GM19438 (cell line): ENCODE measurements at regions not wholly inside any gene's neighbourhood (a gene's known extent, or its start where the extent isn't known, plus 50 kb on each side); places are given as distances from the start of the nearest gene placed in this dataset.
"Not testable (repeated sequence)": the region's sequence is repeated elsewhere in the genome, so short reads cannot be mapped to it uniquely, and the experiment has no call there.

Experiments
- ATAC-seq: cut with Tn5 transposase; IDR thresholded peaks from one replicate; pipeline ENCODE4 v1.9.1; 2021; ENCODE audit warnings: low read depth; ENCODE audit not compliant: unreplicated experiment

DNA sequence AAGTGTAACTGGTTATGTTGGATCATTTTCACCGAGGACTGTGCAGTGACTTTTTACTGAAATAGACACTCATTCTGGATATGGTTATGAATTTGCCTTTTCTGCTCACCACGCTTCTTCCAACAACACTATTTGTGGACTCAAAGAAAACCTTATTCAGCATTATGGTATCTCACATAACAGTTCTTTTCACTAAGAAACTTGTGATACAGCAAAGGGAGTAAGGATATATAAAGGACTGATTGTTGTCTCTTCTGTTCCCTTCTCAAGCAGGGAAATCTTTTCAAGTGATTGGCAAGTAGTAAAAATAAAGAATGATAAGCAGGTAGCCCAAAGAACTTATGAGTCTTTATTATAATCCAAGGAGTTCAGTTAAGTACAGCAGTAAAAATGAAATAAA is 131.5 kb upstream of the SV2C start:
- ATAC-seq = no peak

DNA sequence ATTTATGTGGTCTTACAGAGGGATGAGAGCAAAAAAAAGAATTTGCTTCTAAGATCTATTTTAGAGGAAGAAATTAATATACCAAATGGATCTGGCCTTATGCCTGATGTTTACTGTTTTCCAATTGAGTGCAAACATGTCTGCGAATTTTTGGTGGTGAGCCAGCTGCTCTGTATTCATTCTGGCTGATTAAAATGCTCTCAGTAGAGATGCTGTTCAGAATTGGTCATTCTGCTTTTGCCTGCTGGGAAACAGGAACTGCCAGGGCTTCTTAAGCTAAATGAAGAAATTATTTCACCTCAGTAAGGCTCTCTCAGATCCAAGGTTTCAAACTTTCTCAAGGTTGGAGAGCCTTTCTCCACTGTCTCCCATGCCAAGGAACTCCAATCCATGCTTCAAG is 132.0 kb upstream of the SV2C start:
- no peak for ATAC-seq

DNA sequence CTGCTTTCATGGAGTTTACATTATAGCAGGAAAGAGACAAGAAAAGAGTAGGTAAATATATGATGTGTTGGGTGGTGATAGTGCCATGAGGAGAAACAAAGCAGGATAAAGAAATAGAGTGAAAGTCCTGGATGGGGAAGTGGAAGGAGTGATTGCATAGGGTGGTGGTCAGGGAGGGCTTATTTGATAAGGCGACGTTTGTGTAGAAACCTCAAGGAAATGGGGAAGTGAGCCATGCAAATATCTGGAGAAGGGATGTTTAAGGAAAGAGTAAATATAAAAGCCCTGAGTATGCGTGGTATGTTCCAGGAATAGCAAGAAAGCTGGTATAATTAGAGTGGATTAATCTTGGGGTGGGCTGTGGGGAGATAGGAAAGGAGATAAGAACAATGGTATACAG is 134.7 kb upstream of the SV2C start:
- no peak for ATAC-seq

DNA sequence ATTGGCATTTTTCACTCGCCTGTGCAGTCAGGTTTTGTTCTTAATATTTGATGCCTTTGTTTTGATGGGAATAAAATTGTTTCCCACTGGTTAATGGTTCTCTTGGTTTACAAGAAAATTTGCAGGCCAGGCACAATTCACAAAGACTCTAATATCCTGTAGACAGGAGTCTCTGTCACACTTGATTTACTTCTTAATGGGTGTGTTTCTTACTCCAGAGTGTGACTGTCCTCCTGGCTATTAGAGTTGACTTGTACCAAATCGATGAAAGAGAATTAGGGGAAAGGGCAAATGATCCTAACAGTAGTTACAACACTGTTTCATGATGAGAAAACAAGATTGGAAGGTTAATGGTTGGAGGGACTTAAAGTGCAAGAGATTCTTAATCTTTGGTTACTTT is 142.8 kb upstream of the SV2C start:
- ATAC-seq = no peak

DNA sequence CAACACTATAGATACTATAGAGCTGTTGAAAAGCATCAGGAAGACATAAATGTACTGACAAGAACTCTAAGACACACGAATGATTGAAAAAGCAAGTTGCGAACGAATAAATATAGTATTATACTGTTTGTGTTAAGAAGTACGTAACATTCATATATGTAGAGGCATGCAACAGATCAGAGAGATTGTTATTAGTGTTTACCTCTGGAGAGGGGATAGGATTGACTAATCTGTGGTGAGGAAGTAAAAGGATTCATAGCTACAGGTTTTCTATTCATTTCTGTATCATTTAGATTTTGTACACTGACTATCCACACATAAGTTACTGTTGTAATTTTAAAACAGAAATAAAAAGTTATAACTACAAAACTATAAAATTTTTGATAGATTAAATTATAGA is 147.6 kb upstream of the SV2C start:
- ATAC-seq = no peak

DNA sequence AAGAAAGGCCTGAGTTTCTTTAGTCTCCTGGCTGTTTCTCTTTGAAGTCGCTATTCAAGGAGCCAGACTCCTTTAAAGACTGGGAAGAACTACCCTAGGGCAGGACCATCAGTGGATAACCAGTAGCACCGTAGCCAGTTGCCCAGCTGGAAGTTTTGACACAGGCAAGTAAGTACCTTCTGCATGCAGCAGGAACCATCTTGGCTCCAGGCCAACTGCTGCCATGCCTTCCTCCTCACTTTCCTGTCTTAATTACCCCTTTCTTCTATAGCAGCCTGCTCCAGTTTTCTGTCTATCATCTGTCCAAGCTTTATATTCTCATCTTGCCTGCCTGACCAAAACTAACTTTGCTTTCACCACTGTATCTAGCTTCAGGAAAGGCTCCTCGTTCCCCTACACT is 149.7 kb upstream of the SV2C start:
- no peak for ATAC-seq

DNA sequence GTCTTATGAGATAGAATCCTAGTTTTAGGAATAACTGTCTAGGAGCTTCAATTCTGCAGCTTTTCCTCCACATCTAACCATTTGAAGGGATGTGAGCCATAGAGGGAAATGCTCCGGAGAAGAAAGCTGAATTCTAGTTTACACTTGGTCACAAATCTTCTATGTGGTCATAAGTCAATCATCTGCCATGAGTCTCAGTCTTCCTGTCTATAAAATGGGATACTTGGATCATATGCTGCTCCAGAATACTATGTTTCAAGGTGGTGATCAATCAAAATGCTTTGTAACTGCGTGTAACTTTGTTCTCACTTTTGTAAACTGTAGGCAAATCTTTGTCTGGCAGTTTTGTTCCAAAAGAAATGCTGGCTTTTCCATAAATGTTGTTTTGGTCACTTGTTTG is 152.0 kb upstream of the SV2C start:
- no peak for ATAC-seq

DNA sequence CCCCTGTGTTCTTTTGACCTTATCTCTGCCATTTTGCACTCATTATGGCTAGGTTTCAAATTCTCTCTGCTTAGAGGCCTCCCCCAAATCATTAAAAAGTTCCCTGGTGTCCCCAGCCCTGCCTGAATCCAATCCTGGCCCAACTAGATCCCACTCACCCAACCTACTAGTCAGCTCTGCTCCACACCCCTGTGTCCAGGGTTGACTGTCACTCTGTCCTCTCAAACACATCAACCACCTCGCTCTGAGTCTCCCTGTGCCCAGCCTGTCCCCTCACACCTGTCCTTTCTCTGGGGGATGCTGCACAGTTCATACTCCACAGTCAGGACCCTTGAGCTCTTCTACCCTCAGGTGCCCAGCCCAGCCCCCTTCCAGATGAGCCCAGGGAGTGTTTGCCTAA is 154.2 kb upstream of the SV2C start:
- ATAC-seq = no peak

DNA sequence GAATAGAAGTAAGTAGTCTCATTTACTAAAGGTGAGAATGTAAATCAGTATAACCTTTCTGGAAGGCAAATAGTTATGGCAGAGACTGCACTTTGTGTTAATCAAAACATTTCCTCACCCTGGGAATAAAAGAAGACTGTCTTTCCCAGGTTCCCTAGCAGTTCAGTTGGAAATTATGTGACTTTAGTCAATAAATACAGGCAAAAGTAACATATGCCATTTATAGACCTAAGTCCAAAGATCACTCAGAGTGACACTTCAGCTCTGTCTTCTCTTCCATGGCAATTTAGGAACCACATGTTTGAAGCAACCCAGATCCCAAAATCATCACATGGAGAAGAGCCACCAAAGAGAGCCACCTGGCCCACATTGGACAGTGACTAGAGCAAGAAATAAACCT is 160.7 kb upstream of the SV2C start:
- ATAC-seq = no peak

DNA sequence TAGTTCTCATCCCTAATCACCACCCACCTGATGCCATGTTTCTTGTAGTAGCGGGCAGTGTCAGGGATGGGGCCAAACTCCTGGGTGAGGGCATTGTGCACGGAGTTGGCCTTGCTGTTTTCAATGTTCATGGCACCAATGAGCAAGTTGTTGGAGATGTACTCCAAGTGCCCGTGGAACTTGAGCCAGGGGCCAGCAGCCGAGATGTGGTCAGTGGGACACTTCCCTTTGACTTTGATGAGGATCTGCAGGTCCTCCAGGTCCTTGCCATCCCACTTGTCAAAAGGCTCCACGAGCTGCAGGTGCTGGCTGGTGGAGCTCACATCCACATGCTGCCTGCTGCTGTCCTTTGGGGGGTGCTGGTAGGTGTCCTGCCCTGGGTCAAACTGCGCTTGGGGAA is 162.2 kb upstream of the SV2C start:
- ATAC-seq = no peak

DNA sequence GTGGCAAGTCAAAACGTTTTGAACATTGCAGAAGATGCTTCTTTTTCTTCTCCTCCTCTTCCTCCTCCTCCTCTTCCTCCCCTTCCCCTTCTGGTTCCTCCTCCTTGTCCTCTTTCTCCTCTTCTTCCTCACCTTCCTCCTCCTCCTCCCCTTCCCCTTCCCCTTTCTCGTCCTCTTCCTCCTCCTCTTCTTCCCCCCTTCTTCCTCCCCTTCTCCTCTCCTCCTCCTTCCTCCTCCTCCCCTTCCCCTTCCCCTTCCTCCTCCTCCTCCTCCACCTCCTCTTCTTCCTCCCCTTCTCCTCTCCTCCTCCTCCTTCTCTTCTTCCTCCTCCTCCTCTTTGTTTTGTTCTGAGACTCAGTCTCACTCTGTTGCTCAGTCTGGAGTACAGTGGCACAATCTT is 167.0 kb upstream of the SV2C start:
- ATAC-seq = no peak

DNA sequence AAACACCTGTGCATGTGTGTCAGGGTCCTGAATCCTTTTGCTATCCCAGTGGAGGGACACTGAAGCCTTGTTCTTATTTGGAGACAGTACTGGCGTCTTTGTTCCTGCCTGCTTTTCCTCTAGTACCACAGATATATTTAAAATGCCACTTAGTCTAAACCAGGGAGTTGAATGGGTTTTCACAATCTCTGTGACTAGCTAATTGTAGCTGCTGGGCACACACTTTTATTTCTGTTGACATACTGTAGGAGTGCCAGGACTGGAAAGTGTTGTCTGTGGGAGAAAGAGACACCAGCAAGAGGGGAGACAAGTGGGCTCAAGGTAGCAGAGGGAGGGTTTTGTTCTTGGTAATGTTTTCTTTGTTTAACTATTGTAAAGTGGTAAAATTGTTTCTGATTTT is 174.0 kb upstream of the SV2C start:
- ATAC-seq = no peak

DNA sequence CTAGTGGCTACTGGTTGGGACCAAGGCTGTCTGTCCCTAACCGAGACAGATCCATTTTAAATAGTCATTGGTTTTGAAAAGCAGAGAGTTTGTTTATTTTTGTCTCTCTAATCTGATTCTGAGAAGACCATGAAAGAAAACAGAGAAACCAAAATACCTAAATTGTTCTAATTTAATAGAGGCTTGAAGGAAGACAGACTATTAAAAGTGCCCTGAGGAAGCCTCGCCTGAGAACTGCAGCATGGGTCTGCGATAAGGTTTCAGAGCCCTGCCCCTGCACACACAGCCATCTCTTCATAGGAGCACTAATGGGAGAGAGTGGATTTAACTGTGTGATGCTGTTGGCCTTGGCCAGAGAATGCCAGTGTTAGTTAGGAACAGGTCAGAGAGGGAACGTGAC is 175.5 kb upstream of the SV2C start:
- no peak for ATAC-seq

DNA sequence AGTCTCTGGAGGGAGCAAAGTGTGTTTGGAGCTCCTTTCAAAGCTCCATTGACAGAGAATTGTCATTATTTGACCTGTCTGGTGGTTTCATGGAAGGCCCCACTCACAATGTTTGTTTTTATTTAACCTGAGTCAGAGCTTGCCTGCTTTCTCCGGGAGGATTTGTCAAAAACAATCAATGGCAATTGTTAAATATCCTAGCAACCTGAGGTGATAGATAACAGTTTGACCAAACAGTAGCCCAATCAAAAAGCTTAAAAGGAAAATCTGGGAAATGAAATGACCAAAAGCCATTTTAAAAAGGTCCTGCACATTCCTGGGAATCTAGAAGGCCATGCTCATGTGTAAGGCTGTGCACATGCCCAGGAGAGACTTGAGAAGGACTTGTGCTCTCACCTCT is 177.2 kb upstream of the POC5 start:
- no peak for ATAC-seq

DNA sequence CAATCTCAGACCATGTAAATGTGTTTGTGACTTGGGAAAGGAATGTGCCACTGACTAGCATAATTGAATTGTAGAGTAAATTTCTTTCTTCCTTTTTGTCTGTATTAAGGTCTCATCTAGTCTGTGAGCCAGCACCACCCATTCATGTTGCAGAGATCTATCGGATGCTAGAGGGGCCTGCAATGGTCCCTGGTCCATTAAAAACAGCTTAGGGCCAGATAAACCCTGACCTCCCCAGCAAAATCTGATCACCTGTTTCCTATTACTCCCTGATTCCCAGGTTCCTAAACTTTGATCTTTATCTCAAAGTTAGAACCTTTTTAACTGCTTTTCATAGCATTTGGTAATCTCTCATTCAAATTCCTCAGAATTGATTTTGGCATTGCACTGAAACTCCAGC is 174.5 kb upstream of the POC5 start:
- ATAC-seq = no peak

DNA sequence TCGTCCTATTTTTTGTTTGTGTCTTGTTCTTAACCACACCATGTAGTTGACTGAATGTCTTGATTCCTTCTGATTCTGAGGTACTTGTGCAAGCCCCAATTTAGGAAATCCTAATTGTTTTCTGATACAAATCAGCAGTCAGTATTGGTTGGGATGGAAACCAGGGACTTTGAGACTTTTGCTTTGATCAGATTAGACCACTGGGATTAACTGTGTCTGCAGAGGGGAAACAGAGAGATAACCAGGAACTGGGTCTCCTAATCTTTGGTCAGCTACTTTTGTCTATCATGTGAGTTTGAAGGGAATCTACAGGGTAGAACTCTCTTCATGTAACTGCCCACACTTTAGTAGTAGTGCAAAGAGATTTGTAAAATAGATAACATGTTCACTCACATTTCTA is 173.8 kb upstream of the POC5 start:
- ATAC-seq = no peak

DNA sequence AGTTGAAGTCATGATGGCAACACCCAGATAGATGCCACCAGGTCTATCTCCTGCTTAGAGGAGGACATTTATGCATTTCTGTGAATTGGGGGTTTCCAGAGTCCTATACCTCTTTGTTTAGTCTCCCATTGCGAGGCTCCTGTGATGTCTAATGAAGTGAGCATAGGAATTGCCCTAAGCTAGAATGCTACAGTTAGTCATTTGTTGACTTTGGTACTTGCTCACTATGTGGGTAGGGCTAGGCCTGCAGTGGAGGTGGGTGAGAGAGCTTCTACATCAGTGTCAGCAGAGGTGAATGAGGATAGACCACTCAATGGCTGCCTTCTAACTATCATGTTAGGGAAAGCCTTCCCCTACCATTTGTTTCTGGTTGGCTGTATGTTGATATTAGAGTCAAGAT is 173.3 kb upstream of the POC5 start:
- no peak for ATAC-seq

DNA sequence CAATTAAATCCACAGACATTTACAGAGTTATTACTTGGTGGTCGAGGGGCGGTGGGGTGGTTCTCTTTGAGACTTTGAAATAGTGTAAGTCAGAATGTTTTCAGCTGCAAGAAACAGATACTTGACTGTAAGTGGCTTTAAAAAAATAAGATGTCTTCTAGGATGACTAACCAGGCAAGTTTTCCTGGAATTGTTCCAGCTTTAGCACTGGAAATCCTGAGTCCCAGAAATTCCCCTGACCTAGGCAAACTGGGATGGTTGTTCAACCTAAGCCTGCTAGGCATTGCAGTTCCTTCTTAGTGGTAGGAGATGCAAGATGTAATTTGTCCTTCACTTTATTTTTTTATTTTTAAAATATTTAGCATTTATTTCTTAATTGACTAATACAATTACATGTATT is 169.5 kb upstream of the POC5 start:
- ATAC-seq = no peak

DNA sequence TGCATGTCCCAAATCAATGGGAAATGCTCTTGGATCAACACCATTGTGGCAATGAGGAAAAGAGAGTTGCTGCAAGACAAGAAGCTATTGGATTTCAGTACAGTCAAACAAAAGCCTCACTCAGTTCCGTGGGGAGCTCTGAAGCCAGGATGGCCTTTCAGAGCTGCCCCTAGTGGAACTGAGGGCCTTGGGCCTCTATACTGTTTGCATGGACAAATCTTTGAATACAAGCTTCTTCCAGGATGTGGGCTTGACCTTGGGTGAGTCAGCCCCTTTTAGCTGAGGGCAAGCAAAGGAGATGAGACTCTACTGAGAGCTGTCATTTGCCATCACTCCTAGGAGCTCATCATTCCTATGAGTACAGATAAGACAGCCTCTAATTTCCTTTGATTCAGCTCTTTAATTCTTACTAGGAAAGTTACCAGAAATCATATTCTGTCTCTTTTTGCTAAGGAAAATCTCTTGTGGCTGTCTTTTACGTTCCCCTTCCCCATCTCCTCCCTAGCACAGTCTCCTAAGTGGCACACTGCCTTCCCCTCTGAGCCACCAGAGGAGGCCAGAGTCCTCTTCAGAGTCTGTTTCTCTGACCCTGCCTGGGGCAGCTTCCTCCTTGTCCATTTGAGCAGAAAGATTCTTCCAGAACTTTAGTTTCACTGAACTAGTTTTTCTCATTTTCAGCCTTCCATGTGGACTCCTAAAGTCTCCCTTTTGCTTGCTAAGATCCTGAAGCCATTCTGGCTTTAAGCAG is 168.8 kb upstream of the POC5 start:
- ATAC-seq = no peak

DNA sequence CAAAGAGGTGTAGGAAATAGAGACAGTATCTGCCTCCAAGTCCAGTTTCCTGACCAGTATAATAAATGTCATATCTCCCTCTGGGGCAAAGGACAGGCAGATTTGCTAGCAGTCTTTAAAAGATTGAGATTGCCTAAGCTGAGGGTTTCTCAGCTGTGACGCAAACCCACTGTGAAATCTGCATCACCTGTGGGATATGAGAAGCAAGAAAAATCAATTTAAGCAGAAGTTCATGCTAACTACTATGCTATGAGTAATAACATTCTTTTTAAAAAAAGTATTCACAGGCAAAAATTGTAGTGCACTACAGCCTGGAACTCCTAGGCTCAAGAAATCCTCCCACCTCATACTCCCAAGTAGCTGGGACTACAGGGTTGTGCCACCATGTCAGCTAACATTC is 168.1 kb upstream of the POC5 start:
- ATAC-seq = no peak

DNA sequence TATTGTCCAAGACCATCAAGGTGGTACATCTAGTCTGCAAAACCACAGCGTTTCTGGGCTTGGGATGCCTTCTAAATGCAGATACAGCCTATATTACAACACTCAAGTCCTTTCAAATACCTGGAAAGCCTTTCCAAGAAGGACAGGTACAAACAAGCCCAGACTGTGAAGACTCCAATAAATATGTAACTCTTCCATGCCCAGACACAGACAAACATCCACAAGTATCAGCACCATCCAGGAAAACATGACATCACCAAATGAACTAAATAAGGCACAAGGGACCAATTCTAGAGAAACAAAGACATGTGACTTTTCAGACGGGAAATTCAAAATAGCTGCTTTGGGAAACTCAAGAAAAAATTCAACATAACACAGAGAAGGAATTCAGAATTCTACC is 152.7 kb upstream of the POC5 start:
- no peak for ATAC-seq

DNA sequence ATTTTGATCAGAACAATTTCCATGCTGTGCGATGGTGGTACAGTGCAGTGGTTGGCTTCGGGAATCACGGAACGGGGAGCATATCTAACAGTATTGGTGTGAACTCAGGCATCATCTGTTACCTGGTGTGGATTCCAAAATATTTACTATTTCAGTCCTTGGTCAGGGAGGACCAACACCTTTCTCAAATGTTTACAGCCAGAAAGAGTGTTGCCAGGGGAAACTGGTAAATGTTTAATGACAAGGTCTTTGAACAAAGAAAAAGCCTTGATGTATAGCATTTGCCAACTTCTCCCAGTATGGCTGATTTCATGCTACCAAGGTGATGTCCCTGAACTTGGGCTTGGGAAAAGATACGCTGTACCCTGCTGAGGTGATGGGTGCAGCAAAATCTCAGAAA is 145.6 kb upstream of the POC5 start:
- no peak for ATAC-seq

DNA sequence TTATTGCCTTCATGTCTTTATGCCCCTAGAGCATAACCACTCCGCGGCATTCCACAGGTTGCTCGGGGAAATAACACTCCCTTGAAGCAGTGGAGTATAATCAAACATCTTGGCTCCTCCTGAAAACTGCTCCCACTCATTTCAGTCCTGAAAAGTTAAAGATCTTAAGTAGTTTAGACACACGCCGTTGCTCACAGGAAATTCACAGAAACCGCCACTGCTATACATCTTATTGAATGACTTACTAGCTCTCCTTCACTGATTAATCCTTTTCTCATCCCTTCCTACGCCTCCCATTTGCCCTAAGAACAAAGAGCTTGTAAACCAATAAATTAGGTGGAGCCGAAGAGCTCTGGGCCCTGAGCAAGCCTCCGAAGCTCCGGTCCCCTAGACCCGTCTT is 142.4 kb upstream of the POC5 start:
- ATAC-seq = not testable (repeated sequence)
